ES-I3 (cell line): ENCODE measurements at regions not wholly inside any gene's neighbourhood (a gene's known extent, or its start where the extent isn't known, plus 50 kb on each side); places are given as distances from the start of the nearest gene placed in this dataset.

ENCODE experiments used
- H3K36me3 ChIP-seq: 2 replicates; pipeline ENCODE4 v1.6.1; 2013; ENCODE audit warnings: mild to moderate bottlenecking, low read length, control low read depth, moderate library complexity; ENCODE audit not compliant: insufficient read depth
- H3K4me1 ChIP-seq: 2 replicates; pipeline ENCODE4 v1.6.1; 2013; ENCODE audit warnings: mild to moderate bottlenecking, control low read depth, low read length; ENCODE audit not compliant: insufficient read depth
- H3K9ac ChIP-seq: 2 replicates; pipeline ENCODE4 v1.6.1; 2013; ENCODE audit warnings: low read depth, mild to moderate bottlenecking, low read length, moderate library complexity
- H3K9me3 ChIP-seq: 2 replicates; pipeline ENCODE4 v1.6.1; 2013; ENCODE audit warnings: mild to moderate bottlenecking, low read length, moderate library complexity; ENCODE audit not compliant: control insufficient read depth, insufficient read depth

GRCh38 chr6:40049128-40049527 is 114.9 kb upstream of the MOCS1 start:
- H3K4me1 ChIP-seq, result no peaks in the 10 kb centered on the region
- no peaks in the 10 kb centered on the region; the same call in 1 of the 2 replicates for H3K9me3 ChIP-seq
- H3K9ac ChIP-seq, result no peak overlapping the region

DNA sequence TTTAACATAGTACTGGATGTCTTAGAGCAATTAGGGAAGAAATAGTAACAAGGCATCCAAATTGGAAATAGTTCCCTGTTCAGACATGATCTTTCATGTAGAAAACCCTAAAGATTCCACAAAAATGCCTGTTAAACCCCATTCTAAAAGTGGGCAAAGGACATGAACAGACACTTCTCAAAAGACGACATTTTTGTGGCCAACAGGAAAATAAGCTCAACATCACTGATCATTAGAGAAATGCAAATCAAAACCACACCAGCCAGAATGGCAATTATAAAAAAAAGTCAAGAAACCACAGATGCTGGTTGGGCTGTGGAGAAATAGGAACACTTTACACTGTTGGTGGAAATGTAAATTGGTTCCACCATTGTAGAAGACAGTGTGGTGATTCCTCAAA is 109.9 kb upstream of the MOCS1 start:
- Histone ChIP-seq H3K9ac (no peak overlapping the region), H3K36me3 (no peaks in the 10 kb centered on the region), H3K4me1 (peaks cover under 1% of the 10 kb centered on the region; the same call in 1 of the 2 replicates), H3K9me3 (no peaks in the 10 kb centered on the region)

More at GRCh38 chr6:40049128-40049527, 114.9 kb upstream of the MOCS1 start:
- H3K36me3 ChIP-seq, result no peaks in the 10 kb centered on the region

DNA sequence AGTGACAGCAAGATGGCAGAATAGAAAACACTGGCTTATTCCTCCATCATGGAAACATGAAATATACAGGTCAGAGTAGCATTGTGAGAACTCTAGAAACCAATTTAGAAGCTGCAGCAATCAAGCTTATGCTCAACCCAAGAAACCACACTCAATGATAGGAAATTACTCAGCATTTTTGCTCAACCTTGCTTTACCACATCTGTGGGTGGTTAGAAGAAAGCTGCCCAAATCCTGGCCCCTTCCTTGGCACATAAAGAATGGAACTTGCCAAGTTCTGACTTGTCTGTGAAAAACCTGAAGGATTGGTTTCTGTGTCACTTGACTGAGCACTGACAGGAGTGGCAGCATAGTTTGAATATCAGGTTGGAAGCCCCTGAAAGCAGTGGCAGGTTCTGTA is 108.0 kb upstream of the MOCS1 start:
- Histone ChIP-seq H3K9me3 (no peaks in the 10 kb centered on the region), H3K4me1 (peaks cover 3% of the 10 kb centered on the region; the same call in 1 of the 2 replicates), H3K9ac (no peak overlapping the region), H3K36me3 (no peaks in the 10 kb centered on the region)

GRCh38 chr6:40039042-40039441 is 104.8 kb upstream of the MOCS1 start:
- H3K36me3 ChIP-seq, result no peaks in the 10 kb centered on the region
- H3K4me1 ChIP-seq, result peaks cover 3% of the 10 kb centered on the region; the same call in 1 of the 2 replicates
- H3K9me3 ChIP-seq, result no peaks in the 10 kb centered on the region
- H3K9ac ChIP-seq, result no peak overlapping the region

DNA sequence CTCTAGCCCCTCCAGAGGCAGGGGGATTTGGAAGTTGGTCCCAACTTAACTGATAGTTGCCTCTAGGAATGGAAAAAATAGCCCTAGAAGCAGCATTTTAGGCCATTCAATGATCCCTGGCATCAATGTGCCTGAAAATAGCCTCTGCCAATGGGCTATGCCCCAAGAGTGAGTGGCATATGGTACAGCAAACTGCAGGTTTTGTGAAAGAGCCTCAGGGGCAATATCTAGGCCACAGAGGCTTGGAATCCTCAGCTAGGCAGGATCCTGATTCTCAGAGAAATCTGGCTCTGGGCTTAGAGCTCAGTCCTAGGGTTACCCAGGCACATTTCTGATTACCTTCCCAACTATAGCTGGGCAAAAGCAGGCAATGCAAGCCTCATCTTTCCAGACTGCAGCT is 104.4 kb upstream of the MOCS1 start:
- H3K9me3 ChIP-seq, result no peaks in the 10 kb centered on the region
- H3K9ac ChIP-seq, result no peak overlapping the region
- peaks cover 3% of the 10 kb centered on the region; the same call in 1 of the 2 replicates for H3K4me1 ChIP-seq
- no peaks in the 10 kb centered on the region for H3K36me3 ChIP-seq

DNA sequence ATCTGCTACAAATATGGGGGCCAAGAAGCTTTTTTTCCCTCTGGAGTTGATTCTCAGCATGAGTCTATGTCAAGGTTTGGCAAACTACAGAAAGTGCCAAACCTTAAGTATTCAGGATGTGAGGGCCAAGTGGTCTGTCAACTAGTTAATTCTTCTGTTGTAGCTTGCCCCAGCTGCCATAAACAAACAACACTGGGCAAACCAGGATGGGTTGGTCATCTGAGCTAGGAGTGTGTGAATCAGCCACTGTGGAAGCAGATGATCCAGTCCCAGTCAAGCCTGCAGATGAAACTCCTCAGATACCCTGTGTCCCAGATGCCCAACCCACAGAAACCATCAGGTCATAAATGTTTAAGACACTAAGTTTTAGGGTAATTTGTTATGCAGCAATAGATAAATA is 103.0 kb upstream of the MOCS1 start:
- Histone ChIP-seq H3K9ac (no peak overlapping the region), H3K9me3 (no peaks in the 10 kb centered on the region), H3K36me3 (no peaks in the 10 kb centered on the region), H3K4me1 (peaks cover 3% of the 10 kb centered on the region; the same call in 1 of the 2 replicates)

DNA sequence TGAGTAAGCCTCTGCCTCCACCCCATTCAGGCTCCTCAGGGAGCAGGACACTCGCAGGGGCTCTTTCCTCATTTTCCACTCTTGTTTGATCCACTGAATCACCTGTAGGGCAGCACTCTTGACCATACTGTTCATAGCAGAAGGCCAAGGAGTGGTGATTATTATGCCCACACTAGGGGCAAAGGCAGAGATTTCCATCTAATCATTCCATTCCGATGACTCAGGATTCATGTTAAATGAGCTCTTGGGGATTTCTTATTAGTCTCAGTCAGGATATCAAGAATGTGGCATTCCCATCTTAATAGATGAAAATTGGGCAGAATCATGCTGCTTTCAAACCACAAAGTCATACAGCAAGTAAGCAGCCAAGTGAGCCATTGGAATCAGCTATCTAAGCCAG is 101.9 kb upstream of the MOCS1 start:
- Histone ChIP-seq H3K9me3 (no peaks in the 10 kb centered on the region), H3K36me3 (no peaks in the 10 kb centered on the region), H3K4me1 (peaks cover 3% of the 10 kb centered on the region; the same call in 1 of the 2 replicates), H3K9ac (no peak overlapping the region)

DNA sequence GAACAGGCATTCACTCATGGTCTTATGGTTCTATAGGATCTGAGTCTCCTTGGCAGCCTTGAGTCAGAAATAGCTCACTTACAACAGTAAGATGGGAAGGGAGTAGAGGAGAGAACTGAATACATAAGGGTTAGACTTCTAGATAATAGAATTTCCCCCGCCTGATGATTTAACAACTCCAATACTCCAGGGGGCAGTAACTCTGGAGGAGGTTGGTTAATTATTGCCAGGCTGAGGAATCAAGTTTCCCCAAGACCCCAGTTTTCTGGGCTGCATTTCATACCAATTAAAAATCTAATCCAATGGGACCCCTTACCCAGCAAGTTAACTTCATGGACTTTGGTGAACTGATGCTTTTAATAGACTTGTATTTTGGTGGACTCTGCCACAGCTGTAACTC is 94.2 kb upstream of the MOCS1 start:
- Histone ChIP-seq H3K9me3 (no peaks in the 10 kb centered on the region), H3K36me3 (no peaks in the 10 kb centered on the region), H3K9ac (no peak overlapping the region), H3K4me1 (no peaks in the 10 kb centered on the region)

DNA sequence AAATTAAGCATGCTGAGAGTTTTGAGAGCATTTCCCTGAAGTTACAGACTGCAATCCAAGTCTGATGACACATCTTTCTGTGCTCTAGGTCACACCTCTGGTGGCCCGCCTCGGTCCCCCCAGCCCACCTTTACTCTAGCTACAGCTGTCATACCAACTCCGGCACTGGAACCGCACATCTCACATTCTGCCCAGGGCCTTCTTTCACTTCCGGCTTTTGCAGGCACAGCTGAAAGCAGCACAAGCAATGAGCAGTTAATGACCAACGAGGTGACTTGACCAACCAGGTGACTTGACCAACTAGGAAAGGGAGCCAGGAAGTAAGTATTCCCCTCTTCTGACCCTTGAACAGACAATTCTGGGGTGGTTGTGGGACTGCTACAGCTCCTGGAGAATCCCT is 88.6 kb upstream of the MOCS1 start:
- Histone ChIP-seq H3K4me1 (no peaks in the 10 kb centered on the region), H3K9me3 (no peaks in the 10 kb centered on the region), H3K9ac (no peak overlapping the region), H3K36me3 (no peaks in the 10 kb centered on the region)

GRCh38 chr6:40020166-40020565 is 85.9 kb upstream of the MOCS1 start:
- Histone ChIP-seq H3K9me3 (no peaks in the 10 kb centered on the region; the same call in 1 of the 2 replicates), H3K9ac (no peak overlapping the region), H3K4me1 (no peaks in the 10 kb centered on the region), H3K36me3 (no peaks in the 10 kb centered on the region)

DNA sequence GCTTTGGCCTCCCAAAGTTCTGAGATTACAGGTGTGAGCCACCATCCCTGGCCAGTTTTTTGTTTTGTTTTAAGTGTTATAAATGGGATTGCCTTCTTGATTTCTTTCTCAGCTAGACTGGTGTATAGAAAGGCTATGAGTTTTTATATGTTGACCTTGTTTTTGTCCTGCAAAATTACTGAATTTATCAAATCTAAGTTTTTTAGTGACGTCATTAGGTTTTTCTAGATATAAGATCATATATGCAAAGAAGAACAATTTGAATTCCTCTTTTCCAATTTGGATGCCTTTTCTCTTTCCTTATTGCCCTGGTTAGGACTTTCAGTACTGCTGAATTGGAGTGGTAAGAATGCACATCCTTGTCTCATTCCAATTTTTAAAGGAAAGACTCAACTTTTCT is 81.3 kb upstream of the MOCS1 start:
- Histone ChIP-seq H3K4me1 (peaks cover 3% of the 10 kb centered on the region; the same call in 1 of the 2 replicates), H3K9ac (no peak overlapping the region), H3K9me3 (no peaks in the 10 kb centered on the region; the same call in 1 of the 2 replicates), H3K36me3 (no peaks in the 10 kb centered on the region)

- no peak overlapping the region for H3K9ac ChIP-seq
- H3K9me3 ChIP-seq, result no peaks in the 10 kb centered on the region; the same call in 1 of the 2 replicates
- no peaks in the 10 kb centered on the region for H3K36me3 ChIP-seq
- H3K4me1 ChIP-seq, result peaks cover 3% of the 10 kb centered on the region; the same call in 1 of the 2 replicates
Measured at GRCh38 chr6:40011844-40012243, 77.6 kb upstream of the MOCS1 start.

GRCh38 chr6:40000964-40001515 is 66.8 kb upstream of the MOCS1 start:
- no peaks in the 10 kb centered on the region for H3K4me1 ChIP-seq
- H3K9ac ChIP-seq, result no peak overlapping the region
- no peaks in the 10 kb centered on the region; the same call in 1 of the 2 replicates for H3K9me3 ChIP-seq
- H3K36me3 ChIP-seq, result no peaks in the 10 kb centered on the region

- Histone ChIP-seq H3K36me3 (no peaks in the 10 kb centered on the region), H3K9me3 (no peaks in the 10 kb centered on the region; the same call in 1 of the 2 replicates), H3K9ac (no peak overlapping the region), H3K4me1 (no peaks in the 10 kb centered on the region)
Measured at GRCh38 chr6:39999006-39999867, 65.0 kb upstream of the MOCS1 start.

DNA sequence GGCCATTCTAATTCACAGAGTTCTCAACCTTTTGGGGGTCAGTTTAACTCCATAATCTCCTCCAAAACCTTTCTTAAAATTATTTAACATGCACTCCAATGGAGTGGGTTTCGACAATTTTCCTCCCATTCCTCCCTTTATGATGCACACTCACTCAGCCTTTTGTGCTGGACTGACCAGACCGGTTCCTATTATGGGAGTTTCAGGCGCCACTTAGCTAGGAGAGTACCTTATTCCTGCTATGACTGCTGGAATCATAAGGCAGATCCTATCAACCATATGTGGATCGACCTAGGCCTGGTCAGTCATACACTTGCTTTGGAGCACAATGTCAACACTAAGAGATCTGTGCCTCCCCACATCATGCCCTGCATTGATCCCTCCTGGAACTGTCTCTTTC is 63.9 kb upstream of the MOCS1 start:
- no peaks in the 10 kb centered on the region; the same call in 1 of the 2 replicates for H3K9me3 ChIP-seq
- no peak overlapping the region for H3K9ac ChIP-seq
- H3K4me1 ChIP-seq, result no peaks in the 10 kb centered on the region
- no peaks in the 10 kb centered on the region for H3K36me3 ChIP-seq
